HG03565 (cell line): ENCODE measurements at regions not wholly inside any gene's neighbourhood (a gene's known extent, or its start where the extent isn't known, plus 50 kb on each side); places are given as distances from the start of the nearest gene placed in this dataset.

Source experiments
- ATAC-seq: cut with Tn5 transposase; IDR thresholded peaks from one replicate; pipeline ENCODE4 v1.9.1; 2021; ENCODE audit warnings: mild to moderate bottlenecking, moderate library complexity; ENCODE audit not compliant: unreplicated experiment

- ATAC-seq: no peak
These were observed 92.4 kb upstream of the PPP2R2D start for GRCh38 chr10:131808370-131808930.

- ATAC-seq: no peak
These were observed 90.6 kb upstream of the PPP2R2D start for GRCh38 chr10:131810036-131810804.

- ATAC-seq: no peak
These were observed 89.8 kb upstream of the PPP2R2D start for GRCh38 chr10:131810805-131811629.

GRCh38 chr10:131811630-131812403 lies 89.0 kb upstream of the PPP2R2D start:
- ATAC-seq: no peak

GRCh38 chr10:131812736-131813604 lies 87.8 kb upstream of the PPP2R2D start:
- ATAC-seq: no peak

- ATAC-seq: no peak
These were observed 86.1 kb upstream of the PPP2R2D start for GRCh38 chr10:131814567-131815265.

- ATAC-seq: no peak
These were observed 85.3 kb upstream of the PPP2R2D start for GRCh38 chr10:131815266-131816156.

- ATAC-seq: no peak
These were observed 84.5 kb upstream of the PPP2R2D start for GRCh38 chr10:131816157-131816775.

- ATAC-seq: no peak
These were observed 83.7 kb upstream of the PPP2R2D start for GRCh38 chr10:131816941-131817700.

GRCh38 chr10:131817866-131818509 lies 82.8 kb upstream of the PPP2R2D start:
- no peak for ATAC-seq

- no peak for ATAC-seq
These were observed 82.1 kb upstream of the PPP2R2D start for GRCh38 chr10:131818510-131819234.

- ATAC-seq: no peak
These were observed 81.4 kb upstream of the PPP2R2D start for GRCh38 chr10:131819241-131820072.

GRCh38 chr10:131820626-131821025 lies 80.2 kb upstream of the PPP2R2D start:
- ATAC-seq: no peak

- no peak for ATAC-seq
These were observed 79.3 kb upstream of the PPP2R2D start for GRCh38 chr10:131821378-131822012.
